WERI-Rb-1 (cell line): ENCODE measurements at regions not wholly inside any gene's neighbourhood (a gene's known extent, or its start where the extent isn't known, plus 50 kb on each side); places are given as distances from the start of the nearest gene placed in this dataset.

ENCODE experiments used
- DNase-seq: peaks from one replicate; pipeline ENCODE4 v3.0.0-alpha.2; 2020
- H3K27ac ChIP-seq: fragments of 250-450 bp; sonication (Bioruptor Pico); 2 replicates; pipeline ENCODE4 v1.5.1; 2020; ENCODE audit warnings: mild to moderate bottlenecking, moderate library complexity
- H3K27me3 ChIP-seq: fragments of 250-450 bp; sonication (Bioruptor Pico); 2 replicates; pipeline ENCODE4 v1.5.1; 2021; ENCODE audit warnings: mild to moderate bottlenecking, low read depth, moderate library complexity; ENCODE audit not compliant: insufficient read depth, severe bottlenecking
- H3K36me3 ChIP-seq: fragments of 250-450 bp; sonication (Bioruptor Pico); 2 replicates; pipeline ENCODE4 v1.5.1; 2020; ENCODE audit warnings: mild to moderate bottlenecking, moderate library complexity
- H3K4me3 ChIP-seq: 2 replicates; pipeline ENCODE4 v1.5.1; 2011; ENCODE audit warnings: low read depth, mild to moderate bottlenecking, control low read depth, low read length
- H3K9me3 ChIP-seq: fragments of 250-450 bp; sonication (Bioruptor Pico); 2 replicates; pipeline ENCODE4 v1.5.1; 2021; ENCODE audit warnings: mild to moderate bottlenecking, moderate library complexity; ENCODE audit not compliant: severe bottlenecking
- TF ChIP-seq, protein P1 (sequence below): IDR thresholded peaks from 2 replicates; pipeline ENCODE4 v1.5.1; 2011; ENCODE audit warnings: low read depth, mild to moderate bottlenecking, control low read depth, inconsistent platforms, low read length

- no peak for DNase-seq
- H3K9me3 ChIP-seq = peaks cover 4% of the 10 kb centered on the region
- H3K27me3 ChIP-seq = no peaks in the 10 kb centered on the region
- no peaks in the 10 kb centered on the region for H3K36me3 ChIP-seq
- TF ChIP-seq, protein P1, sequence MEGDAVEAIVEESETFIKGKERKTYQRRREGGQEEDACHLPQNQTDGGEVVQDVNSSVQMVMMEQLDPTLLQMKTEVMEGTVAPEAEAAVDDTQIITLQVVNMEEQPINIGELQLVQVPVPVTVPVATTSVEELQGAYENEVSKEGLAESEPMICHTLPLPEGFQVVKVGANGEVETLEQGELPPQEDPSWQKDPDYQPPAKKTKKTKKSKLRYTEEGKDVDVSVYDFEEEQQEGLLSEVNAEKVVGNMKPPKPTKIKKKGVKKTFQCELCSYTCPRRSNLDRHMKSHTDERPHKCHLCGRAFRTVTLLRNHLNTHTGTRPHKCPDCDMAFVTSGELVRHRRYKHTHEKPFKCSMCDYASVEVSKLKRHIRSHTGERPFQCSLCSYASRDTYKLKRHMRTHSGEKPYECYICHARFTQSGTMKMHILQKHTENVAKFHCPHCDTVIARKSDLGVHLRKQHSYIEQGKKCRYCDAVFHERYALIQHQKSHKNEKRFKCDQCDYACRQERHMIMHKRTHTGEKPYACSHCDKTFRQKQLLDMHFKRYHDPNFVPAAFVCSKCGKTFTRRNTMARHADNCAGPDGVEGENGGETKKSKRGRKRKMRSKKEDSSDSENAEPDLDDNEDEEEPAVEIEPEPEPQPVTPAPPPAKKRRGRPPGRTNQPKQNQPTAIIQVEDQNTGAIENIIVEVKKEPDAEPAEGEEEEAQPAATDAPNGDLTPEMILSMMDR = no peak
- H3K27ac ChIP-seq = no peak overlapping the region
- H3K4me3 ChIP-seq = no peak overlapping the region
These were observed 50.1 kb upstream of the KCNJ15 start for GRCh38 chr21:38206646-38207045.
